A549 (cell line): ENCODE measurements at regions not wholly inside any gene's neighbourhood (a gene's known extent, or its start where the extent isn't known, plus 50 kb on each side); places are given as distances from the start of the nearest gene placed in this dataset.

Source experiments
- BCL3 ChIP-seq: fragments of >200 bp; sonication (Bioruptor Twin); formaldehyde crosslinking; IDR thresholded peaks from 3 replicates; pipeline ENCODE4 v1.6.1; 2016
- BHLHE40 ChIP-seq: IDR thresholded peaks from 2 replicates; pipeline ENCODE4 v1.6.1; 2012; ENCODE audit warnings: low read depth, low read length, inconsistent platforms
- CTCF ChIP-seq: fragments of >200 bp; sonication (Bioruptor Twin); formaldehyde crosslinking; IDR thresholded peaks from 3 replicates; pipeline ENCODE4 v1.5.1; 2016
- EP300 ChIP-seq, 2 experiments: fragments of >200 bp; sonication (Bioruptor Twin); formaldehyde crosslinking; IDR thresholded peaks; 2 replicates in 1 of 2; 3 replicates in 1 of 2; pipeline ENCODE4 v1.6.1; 2016 to 2017
- JUNB ChIP-seq: fragments of >200 bp; sonication (Bioruptor Twin); formaldehyde crosslinking; IDR thresholded peaks from 2 replicates; pipeline ENCODE4 v1.6.1; 2016
- POLR2A ChIP-seq: IDR thresholded peaks from 2 replicates; pipeline ENCODE4 v1.6.1; 2012; ENCODE audit warnings: mild to moderate bottlenecking, low read length
- RAD21 ChIP-seq, 2 experiments: fragments of >200 bp in 1 of 2; sonication (Bioruptor Twin) in 1 of 2; formaldehyde crosslinking in 1 of 2; IDR thresholded peaks in 1 of 2; conservative IDR thresholded peaks in 1 of 2; 2 replicates in 1 of 2; 3 replicates in 1 of 2; pipeline ENCODE4 v1.6.1; 2012 to 2018; ENCODE audit warnings: inconsistent platforms in 1 of 2
- REST ChIP-seq: fragments of 200-600 bp; sonication (generic); IDR thresholded peaks from 2 replicates; pipeline ENCODE4 v1.6.1; 2016; ENCODE audit warnings: antibody characterized with exemption, mild to moderate bottlenecking, moderate library complexity
- TP53 ChIP-seq: fragments of 250-450 bp; sonication (Bioruptor Pico); IDR thresholded peaks from 2 replicates; pipeline ENCODE4 v1.5.0; 2021; ENCODE audit warnings: mild to moderate bottlenecking, moderate library complexity

- TF ChIP-seq RAD21 (conservative IDR thresholded peaks at IDR 0.05 in 1 of 2, IDR thresholded peaks at IDR 0.05 in 1 of 2) (no peak), CTCF (no peak), POLR2A (no peak), EP300 (IDR thresholded peaks at IDR 0.05) (no peak), BHLHE40 (no peak), JUNB (no peak), BCL3 (no peak), REST (no peak), TP53 (CRISPR knock-in tag) (no peak)
These were observed 436.6 kb downstream of the SPRY1 start for GRCh38 chr4:123833171-123833643.
